ENCODE measurements at regions not wholly inside any gene's neighbourhood (a gene's known extent, or its start where the extent isn't known, plus 50 kb on each side); places are given as distances from the start of the nearest gene placed in this dataset.

DNA sequence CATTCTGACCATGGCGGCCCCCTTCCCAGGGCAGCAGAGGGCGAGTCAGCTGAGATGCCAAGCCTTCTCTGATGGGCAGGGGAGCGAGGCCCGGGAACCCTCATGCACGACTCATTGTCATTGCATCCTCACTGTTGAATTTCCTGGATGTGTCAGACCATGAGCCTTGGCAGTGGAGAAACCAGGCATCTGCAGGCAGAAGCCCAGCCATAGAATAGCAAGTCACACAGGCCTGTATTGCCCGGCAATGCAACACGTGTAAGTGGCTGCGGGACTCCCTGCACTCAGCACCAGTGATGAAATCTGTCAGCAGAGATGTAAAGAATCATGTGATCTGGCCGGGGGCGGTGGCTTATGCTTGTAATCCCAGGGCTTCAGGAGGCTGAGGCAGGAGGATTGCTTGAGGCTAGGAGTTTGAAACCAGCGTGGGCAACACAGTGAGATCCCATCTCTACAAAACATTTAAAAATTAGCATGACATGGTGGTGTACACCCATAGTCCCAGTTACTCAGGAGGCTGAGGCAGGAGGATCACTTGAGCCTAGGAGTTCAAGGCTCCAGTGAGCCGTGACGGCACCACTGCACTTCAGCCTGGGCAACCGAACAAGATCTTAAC, 199.7 kb downstream of the KATNAL1 start:
- DNase-seq (ENCODE audit: low read depth in 2 of 2), result no peak

DNA sequence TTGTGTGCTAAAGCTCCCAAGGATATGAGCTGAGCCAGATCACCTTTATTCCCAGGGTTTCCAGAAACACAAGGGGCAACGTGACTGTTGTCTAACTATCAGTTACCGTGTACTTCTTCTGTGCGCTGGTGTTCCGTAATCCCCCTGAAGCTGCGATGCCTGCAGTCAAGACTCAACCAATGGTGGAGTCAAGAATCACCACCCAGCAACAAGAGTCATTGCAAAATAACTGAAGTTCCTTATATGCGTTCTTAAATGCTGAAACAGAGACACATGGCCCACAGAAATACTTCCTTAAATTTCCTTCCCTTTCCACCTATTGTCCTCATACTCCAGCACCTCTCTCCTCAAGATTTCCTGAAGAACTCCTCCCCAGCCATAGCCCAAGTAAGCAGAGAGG, 200.2 kb downstream of the KATNAL1 start:
- no peak for DNase-seq (ENCODE audit: low read depth in 2 of 2)

DNA sequence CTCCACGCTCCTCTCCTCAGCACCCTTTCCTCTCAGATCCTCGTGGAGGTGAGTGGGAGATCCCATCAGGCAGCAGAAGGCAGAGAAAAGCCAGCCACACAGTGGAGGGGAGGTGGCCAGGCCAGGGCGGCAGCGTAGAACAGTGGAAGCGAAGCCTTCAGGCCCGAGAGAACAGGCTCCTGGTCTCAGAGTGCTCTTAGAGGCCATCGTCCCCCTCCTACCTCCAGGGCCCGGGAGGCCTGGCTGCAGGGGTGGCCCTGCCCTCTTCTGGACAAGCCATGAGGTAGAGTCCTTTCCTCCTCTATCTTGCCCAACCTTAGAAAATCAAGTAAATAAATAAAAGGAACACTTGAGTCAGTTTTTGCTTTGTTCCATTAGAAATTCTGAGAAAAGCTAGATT, 202.0 kb downstream of the KATNAL1 start:
- no peak for DNase-seq (ENCODE audit: low read depth in 2 of 2)

DNA sequence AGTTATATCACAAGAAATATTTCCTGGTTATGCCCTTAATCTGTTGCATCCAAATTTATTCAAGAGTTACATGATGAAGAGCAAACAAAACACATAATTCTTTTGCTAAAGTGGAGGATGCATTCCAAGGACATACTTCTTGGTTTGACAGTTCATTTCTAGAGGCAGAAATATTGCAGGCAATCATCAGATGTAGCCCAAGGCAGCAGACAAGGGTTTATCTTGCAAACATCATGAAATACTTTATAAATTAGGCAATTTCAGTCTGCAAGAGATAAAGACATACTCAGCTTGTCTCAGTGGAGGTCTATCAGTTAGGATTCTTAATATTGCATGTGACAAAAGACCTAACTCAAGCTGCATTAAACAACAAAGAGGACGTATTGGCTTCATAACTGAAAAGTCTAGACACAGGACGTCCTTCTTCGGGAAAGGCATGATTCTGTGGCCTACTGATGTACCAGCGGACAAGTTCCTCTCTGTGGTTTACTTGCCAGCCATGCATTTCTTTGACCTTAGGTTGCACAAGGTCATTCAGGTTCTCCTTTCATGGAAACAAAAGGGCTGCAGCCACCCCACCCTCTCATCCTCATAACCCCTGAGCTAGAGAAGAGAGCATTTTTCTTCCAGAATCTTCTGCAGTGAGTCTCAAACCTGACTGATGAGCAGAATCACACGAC, 204.1 kb downstream of the KATNAL1 start:
- DNase-seq (ENCODE audit: low read depth in 2 of 2), result no peak

DNA sequence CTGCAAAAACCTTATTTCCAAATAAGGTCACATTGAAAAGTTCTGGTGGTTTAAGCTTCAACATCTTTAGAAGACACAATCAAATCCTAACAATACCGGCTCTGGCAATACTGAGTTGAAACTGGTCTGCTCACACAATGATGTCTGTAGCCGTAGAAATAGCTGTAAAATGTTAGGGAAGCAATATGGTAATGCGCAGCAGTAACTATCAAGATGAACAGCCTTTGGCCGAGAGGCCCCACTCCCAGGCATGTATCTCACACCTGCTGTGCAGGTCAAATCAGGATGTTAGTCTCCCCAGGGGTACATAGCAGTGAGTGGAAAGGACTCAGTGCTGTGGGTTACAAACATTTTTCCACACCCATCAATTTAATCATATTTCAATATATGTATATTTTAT, 207.1 kb downstream of the KATNAL1 start:
- DNase-seq (ENCODE audit: low read depth in 2 of 2), result no peak

DNA sequence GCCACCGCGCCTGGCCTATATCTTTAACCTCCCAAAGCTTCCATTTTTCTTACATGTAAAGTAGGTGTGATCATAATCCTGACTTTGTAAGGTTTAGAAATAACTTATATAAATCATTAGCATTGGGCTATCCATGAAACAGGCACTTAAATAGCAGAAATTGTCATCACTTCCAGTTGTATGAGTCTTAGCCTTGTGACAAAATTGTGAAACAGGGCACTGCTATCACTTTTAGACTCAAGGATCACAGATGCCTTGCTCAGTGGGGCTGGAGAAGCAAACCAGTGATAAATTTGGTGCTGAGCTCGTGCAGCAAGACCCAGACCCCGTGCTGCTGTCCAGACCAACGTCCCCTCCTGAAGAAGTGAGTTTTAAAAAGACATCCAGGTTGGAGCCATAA, 209.7 kb downstream of the KATNAL1 start:
- no peak for DNase-seq (ENCODE audit: low read depth in 2 of 2)

DNA sequence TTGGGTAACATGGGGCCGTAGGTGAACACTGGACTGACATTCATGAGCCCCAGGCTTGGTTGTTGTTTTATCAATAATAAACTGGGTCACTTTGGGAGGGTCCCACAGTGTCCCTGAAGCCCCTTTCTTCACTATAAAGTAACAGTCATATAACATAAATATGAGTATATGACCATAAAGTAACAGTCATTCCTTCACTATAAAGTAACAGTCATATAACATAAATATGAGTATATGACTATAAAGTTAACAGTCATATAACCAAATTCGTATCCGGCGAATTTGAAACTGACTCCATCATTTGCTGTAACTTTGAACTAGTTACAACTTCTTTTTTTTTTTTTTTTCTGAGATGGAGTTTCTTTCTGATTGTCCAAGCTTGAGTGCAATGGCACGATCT, 210.3 kb downstream of the KATNAL1 start:
- DNase-seq (ENCODE audit: low read depth in 2 of 2), result no peak

DNA sequence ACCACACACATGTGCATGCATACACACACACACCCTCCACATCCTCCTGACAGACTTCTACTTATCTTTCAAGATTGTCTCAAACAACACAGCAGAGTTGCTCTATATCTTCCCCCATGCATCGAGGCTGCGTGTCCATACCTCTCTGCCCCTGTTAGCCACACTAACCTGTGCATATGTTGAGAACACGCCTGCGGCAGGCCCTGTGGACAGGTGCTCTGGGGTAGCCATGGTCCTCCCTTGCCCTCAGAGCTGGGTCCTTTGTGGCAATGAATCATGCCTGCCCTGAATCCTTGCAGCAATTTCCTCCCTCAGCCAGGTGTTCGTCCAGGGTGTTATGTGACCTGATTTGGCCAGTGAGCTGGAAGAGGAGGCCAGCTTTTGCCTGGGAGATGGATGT, 213.3 kb downstream of the KATNAL1 start:
- no peak for DNase-seq (ENCODE audit: low read depth in 2 of 2)

DNA sequence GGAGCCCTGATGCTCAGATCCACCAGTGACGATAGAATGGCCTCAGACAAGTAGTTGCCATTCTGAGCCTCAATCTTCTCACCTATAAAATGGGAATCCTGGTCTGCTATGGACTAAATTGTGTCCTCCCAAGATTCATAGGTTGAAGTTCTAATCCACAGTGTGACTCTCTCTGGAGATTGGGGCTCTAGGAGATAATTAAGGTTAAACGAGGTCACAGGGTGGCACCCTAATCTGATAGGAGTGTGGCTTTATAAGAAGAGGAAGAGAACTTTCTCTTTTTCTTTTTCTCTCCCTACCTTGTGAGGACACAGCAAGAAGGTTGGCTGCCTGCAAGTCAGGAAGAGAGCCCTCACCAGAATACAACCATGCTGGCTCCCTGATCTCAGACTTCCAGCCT, 214.1 kb downstream of the KATNAL1 start:
- no peak for DNase-seq (ENCODE audit: low read depth in 2 of 2)

DNA sequence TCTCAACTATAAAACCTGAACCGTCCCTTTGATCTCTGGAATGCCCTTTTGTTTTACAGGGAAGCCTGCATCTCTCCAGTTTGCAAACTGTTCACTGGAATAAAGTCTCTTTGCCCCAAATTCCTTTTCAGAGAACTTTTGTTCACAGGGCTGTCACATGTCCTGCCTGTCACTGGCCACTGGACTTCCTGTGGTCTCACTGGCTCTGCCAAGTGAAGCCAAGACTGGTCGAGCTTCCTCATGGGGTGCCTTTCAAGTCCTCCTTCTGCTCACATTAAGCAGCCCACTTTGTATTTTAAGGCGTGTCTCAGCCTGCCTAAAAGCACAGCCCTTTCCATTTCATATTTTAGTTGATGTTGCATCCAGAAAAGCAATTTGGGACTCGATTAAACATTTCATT, 215.7 kb downstream of the KATNAL1 start:
- no peak for DNase-seq (ENCODE audit: low read depth in 2 of 2)

DNA sequence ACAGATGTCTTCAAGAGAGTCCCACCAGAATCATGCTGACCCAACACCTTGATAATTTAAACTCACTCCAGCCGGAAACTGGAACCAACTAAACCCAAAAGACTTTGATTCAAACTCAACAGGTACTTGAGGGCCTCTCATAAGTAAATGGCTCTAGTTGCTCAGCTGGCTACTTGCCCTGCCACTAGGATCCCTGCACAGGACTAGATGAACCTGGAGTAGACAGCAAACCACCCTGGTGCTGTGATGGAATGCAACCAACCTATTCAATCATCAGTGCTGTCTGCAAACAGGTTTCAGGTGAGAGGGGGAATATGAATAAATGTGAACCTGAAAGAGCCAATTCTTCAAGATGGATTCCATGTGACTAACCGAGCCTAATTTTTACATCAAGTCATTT, 216.3 kb downstream of the KATNAL1 start:
- no peak for DNase-seq (ENCODE audit: low read depth in 2 of 2)

DNA sequence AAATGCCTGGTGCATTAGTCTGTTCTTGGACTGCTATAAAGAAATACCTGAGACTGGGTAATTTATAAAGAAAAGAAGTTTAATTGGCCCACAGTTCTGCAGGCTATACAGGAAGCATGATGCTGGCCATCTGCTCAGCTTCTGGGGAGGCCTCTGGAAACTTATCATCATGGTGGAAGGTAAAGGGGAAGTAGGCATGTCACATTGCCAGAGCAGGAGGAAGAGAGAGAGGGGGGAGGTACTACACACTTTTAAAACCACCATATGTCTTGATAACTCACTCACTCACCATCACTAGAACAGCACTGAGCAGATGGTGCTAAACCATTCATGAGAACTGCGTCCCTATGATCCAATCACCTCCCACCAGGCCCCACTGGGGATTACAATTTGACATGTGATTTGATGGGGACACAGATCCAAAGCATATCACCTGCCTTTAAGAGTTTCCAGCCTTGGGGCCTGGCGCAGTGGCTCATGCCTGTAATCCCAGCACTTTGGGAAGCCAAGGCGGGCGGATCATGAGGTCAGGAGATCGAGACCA, 219.0 kb downstream of the KATNAL1 start:
- no peak for DNase-seq (ENCODE audit: low read depth in 2 of 2)

DNA sequence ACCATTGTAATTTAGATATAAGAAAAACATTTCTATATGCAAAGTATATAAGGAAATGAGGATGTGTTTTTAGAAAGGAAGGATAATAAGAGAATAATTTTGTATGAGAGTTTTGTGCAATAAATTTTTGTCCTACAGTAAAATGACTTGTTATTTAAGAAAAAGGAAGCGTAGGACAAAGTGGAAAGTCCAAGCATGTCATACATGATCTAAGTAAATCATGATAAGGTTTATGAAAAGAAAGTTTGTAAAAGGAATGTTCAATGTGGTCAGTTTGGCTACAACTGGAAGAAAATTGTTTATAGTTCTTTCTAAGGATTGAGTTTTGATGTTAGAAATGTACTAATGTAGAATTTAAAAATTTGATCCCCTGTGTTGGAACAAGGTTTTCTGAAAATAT, 222.3 kb downstream of the KATNAL1 start:
- no peak for DNase-seq (ENCODE audit: low read depth in 2 of 2)

DNA sequence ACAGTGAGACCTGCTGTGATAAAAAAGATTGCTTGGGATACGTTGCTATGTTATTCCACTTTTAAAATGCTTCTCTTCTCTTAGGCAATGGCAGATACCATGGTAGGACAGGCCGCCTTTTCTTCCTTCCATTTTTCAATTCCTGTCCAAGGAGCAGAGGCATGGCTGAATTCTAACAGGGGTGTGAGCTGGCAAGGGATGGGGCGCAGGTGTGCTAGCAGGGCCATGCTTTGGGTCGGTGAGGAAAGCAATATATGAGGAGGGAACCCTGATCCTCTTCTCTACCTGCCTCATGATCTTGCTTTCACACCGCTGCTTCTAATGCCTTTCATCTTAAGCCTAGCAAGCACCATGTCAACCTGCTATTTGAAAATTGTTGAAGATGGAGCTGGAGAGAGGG, 225.0 kb downstream of the KATNAL1 start:
- DNase-seq (ENCODE audit: low read depth in 2 of 2), result no peak

DNA sequence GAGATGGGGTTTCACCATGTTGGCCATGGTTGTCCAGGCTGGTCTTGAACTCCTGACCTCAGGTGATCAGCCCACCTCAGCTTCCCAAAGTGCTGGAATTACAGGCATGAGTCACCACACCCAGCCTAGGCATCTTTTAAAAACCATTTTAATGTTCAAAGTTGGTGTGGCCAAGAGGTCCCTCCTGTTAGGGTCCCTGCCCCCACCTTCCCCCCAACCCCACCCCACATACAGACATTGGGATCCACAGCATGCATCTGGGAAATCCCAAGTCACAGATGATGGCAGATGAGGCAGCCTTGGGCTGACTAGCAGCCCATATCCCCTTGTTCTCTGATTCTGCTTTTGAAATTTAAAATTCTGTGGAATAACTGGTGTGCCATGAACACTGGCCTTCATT, 226.0 kb downstream of the KATNAL1 start:
- no peak for DNase-seq (ENCODE audit: low read depth in 2 of 2)

DNA sequence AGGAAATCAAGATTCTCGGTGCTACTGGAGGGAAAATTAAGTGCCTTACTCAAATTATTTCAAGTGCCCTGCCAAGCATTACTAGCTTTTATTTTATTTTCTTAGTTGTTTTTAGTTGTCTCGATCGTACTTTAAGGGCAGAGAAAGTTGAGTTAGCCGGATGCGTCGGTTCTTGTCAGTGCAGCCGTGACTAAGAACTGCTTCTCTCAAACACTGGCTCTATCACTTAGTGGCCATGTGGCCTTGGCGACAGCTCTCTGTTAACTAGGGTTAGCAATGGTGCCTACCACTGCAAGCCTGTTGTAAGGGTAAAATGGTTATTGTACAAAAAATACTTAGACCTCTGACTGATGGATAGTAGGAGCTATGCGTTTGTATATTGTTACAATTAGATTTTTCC, 227.8 kb downstream of the KATNAL1 start:
- DNase-seq (ENCODE audit: low read depth in 2 of 2), result no peak

DNA sequence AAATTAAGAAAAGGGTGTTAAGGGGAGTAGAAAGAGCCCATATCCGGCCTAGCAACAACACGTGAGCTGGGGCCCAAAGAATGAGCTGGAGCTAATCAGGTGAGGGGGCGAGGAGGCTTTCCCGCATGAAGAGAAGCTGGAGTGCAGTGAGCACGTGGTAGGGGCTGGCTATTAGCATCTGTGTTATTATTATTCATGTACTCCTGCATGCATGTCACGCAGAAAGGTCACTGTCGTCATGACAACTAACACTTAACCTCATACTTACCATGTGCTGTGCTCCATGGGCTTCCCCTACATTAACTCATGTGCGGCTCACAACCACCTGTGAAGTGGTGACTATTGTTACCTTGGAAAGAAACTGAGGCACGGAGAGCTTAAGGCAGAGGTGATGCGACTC, 227.6 kb upstream of the UBL3 start:
- no peak for DNase-seq (ENCODE audit: low read depth in 2 of 2)

DNA sequence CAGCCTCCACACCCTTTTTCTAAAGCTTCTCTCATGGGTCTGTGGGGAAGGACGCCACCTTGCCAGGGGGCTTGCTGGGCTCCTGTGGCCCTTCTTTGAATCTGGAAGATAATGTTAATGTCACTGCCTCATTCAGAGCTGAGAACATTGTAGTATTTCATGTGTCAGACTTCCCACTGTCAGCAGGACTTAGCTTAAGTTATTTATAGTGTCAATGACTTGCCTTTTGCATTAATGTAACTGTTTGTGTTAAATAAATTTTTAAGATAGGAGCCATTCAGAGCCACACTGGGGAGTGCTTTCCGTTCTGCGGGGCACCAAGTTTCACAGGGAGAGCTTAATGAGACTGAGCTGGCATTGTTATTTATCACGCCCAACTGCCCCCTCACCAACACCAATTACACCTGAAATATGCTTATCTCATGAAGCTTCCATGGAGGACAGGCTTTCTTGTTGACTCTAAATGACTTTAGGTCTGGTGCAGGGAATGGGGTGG, 226.9 kb upstream of the UBL3 start:
- DNase-seq (ENCODE audit: low read depth in 2 of 2), result no peak

DNA sequence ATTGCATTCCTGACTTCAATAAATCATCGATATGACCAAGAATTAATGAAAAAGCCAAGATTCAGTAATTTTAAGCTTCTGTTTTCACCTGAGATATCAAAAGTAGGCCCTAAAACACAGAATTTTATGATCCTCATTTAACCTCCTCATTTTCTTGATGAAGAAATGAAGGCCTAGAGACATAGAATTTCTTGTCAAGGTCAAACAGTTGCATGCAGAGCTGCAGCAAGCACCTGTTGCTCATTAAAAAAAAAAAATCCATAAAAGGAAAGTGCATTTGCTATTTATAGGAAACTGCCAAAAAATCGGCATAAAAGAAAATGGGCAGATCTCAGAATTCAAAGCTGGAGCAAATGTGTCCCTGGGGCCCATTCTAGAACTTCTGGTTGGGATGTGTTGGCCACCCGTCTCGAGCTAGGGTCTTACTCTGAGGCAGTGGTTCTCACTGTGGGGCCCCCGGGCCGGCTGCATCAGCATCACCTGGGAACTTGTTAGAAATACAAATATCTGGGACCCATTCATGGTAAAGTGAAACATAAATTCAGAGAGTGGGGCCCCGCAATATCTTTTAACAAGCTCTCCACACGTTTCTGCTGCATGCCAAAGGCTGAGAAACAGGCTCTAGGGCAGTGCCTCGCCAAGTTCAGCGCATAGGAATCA, 224.7 kb upstream of the UBL3 start:
- DNase-seq (ENCODE audit: low read depth in 2 of 2), result no peak

DNA sequence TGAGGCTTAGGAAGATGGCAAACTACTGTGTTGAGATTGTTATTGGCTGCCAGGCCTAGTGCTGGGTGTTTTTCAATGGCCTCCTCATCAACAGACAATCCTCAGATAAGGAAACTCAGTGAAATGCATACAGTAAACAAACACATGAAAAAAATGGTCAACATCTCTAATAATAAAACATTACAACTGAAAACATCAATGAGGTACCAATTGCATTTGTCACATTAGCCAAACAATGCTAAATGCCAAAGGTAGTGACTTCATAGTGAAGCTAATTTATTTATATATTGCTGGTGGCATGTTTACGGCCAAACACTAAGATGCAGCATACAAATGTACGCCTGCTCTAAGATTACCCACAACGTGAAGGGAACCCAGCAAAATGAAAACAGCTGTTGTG, 224.0 kb upstream of the UBL3 start:
- no peak for DNase-seq (ENCODE audit: low read depth in 2 of 2)

DNA sequence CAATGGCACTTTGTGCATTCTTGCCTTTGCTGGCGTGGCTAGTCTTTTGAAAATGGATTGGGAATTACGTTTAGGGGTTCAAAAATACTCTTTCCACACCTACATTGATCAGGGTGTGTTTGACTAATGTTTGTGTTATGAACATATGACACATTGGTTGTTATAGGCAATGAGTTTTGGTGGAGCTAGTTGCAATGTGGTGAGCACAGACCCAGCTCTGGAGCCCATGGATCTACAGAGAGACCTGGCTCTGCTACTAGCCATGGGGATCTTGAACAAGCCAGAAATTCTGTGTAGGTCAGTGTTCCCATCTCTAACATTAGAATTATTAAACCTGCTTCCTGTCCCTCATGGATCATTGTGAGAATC, 222.4 kb upstream of the UBL3 start:
- DNase-seq (ENCODE audit: low read depth in 2 of 2), result no peak

DNA sequence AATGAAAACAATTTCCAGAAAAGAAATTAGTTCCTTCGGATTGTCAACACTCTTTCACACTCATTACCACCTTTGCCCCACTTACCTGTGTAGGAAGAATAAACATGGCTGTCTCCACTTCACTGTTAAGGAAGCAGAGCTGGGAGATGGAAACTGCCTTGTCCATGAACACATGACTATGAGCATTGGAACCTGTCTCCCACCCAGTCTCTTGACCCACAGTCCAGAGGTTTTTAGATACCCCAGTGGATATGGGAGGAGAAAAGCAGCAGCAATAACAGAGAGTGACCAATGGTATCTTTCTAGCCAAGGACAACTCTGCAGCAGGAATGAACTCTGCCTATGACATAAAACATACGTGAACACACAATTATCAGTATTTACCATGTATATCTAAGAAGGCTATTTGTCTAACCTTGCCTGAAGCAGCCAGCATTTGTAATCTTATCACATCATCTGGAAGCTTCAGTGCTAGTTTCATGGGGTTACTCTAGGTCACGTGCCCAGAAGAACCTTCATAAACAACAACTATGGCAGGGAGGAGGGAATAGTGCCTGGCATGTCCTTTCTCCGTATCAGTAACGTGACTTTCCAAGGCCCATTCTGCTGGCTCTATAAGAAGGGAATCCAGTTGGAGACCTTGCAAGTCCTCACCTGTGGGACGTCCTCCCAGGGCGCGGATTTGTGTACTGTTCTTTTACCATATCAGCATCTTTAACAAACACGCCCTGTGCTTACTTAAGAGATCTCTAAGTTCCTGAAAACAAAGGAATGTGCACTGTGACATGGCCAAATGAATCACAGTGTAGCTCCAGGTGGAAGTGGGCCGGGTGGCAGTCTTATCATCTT, 221.8 kb upstream of the UBL3 start:
- no peak for DNase-seq (ENCODE audit: low read depth in 2 of 2)

Measured in stimulated activated CD4-positive, alpha-beta T cell treated with anti-CD3 and anti-CD28 coated beads, Interleukin-15, amount 100 ng/mL, for 48 hours (primary cell).